RPMI7951 (cell line): ENCODE measurements at regions not wholly inside any gene's neighbourhood (a gene's known extent, or its start where the extent isn't known, plus 50 kb on each side); places are given as distances from the start of the nearest gene placed in this dataset.

Source experiments
- DNase-seq: peaks from one replicate; pipeline ENCODE4 v3.0.0-alpha.2; 2012; ENCODE audit warnings: low read depth

DNA sequence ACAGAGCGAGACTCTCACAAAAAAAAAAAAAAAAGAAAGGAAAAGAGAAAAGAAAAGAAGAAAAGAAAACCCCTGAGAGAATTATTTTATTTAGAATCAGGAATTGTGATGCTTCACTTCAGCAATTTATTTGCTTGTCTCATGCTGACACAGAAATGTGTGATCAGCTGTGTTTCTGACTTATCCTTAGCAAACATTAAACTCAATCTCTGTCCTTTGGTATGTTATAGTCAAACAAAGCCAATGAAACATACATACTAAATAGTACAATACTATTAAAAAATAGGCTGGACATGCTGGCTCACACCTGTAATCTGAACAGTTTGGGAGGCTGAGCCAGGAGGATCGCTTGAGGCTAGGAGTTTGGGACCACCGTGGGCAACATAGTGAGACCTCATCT lies 733.0 kb upstream of the FZD8 start:
- no peak for DNase-seq

DNA sequence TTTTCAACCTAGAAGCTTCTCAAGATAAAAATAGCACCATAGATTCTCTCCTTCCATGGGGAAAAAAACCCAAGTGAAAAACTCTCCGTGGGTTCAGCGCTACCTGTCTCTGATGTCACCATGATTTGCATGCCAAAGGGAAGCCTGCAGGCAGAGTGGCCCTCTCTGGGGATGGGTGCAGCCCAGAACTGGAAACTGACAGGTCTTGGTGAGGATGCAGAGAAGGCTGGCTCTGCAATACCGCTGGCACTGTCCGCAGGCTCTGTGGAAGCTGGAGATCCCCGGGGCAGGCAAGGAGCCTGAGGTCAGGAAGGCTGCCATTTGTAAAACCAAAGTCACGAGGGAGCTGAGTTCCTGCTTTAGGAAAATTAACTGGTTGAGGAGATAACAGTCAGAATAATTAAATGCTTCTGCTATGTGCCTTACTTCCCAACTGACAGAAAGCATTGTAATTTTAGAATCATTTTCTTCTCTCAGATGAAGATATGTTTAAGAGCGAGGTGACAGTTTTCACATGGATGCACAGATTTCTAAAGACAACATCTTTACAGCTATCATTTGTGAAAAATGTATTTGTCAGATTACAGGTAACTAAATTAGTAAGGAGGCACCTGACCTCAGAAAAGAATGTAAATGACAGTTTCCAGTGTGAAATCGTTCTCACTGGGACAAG lies 731.5 kb upstream of the FZD8 start:
- peak; percentile 40 for DNase-seq

DNA sequence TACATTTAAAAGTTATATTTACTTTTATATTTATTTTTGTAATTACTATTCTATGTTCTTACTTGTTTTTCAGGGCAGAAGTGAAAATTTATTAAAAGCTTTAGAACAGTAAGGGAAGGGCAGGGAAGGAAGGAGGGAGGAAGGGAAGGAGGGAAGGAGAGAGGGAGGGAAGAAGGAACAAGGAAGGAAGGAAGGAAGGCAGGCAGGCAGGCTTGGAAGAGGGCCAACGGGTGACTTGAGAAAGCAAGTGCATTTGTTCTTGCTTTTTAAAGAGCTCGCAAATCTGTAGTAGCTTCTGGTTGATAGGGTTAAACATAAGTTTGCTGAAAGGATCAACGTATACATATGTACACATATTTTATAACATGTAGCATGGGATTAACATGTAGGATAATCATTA lies 725.3 kb upstream of the FZD8 start:
- DNase-seq: no peak

DNA sequence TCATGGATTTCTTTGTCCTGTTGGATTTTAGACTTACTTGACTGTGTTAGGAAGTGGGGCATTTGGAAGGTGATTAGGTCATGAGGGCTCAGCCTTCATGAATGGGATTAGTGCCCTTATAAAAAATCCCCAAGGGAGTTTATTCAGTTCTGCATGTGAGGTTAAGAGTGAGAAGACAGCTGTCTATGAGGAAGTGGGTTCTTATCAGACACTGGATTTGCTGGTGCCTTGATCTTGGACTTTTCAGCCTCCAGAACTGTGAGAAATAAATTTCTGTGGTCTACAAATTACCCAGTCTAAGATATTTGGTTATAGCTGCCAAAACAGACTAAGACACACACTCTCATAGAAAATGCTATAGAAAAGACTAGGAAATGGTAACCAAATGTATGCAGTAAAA lies 724.7 kb upstream of the FZD8 start:
- peak; percentile 76 for DNase-seq

DNA sequence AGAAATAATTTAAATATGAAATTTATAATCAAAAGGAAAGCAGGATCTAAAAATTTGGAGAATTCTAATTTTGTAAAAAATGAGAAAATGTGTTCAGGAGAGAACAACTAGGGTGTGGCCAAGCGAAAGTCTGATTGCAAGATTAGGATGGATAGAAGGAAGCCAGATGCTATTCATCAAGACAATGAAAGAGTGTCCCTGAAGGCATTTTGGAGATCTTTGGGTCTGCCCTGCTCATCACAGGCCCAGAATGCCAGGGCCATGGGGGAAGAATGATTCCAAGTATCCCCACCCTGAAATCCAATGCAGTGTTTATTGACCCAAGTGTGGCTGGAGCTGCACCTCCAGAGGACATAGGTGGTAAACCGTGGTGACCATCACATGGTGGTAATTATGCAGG lies 724.0 kb upstream of the FZD8 start:
- no peak for DNase-seq

DNA sequence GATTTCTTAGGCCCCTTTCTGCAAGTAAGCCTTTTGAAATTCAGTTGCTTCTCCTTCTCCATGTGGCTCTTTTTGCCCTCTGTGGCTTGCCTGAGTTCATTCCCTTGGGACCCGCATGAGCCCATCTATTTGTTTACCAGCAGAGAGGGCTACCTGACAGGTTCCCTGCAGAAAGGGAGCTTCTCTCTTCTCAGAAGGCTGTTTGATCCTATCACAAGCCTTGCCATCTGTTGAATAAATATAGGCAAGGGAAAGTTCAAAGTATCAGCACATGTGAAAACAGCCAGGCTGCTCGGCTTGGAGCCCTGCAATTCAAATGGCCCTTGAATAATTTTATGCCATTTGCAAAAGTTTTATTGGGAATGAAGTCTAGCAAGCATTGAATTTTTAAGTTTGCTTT lies 720.2 kb upstream of the FZD8 start:
- no peak for DNase-seq

DNA sequence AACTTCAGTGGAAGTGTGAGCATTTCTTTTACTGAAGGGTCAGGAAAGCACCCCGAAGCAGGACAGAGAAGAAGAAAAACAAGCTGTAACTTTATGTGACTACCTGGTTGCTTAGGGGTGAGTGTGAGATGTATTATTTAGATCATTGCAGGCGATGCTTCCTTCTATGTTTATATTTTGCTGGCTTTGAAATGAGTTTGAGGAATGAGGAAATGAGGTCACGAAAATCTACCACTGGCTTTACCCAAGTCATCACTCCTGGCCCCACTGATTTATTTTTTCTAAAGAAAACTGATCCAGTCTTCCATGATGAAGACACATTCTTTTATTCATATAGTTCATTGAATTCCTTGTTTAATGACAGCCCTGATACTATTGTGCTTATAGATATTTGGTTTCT lies 716.6 kb upstream of the FZD8 start:
- DNase-seq: no peak

DNA sequence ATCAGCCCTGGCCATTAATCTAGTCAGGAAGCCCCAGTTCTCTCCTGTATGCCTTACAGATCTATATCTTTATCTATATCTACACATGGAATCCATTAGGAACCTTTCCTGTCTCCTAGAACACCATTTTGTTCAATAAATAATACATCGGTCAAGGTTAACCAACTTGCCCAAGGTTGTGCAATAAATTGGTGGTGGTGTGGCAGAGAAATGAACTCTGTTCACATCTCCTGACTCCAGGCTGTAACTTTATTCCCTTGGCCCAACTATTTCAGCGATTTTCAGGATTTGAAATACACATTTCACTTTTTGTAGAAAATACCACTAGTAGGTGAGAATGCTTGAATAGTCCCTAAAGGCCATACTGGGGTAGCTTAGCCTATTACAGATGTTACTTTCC lies 712.5 kb upstream of the FZD8 start:
- no peak for DNase-seq

DNA sequence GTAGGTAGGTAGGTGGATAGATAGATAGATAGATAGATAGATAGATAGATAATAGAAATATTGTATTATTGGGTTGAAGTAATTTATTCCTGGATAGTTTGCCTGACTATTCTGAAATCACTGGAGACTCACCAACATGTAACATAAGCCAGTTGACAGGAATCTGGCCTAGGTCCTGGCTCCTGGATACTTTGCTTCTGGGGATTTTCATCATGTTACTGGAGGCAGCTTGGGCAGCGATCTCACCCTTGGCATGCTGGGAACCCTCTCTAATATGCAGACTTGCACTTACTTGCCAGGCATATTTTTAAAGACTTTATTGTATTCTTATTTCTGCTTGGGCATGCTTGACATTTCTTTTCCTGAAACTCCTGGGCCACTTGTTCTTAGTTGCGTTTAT lies 709.1 kb upstream of the FZD8 start:
- peak; percentile 35 for DNase-seq

DNA sequence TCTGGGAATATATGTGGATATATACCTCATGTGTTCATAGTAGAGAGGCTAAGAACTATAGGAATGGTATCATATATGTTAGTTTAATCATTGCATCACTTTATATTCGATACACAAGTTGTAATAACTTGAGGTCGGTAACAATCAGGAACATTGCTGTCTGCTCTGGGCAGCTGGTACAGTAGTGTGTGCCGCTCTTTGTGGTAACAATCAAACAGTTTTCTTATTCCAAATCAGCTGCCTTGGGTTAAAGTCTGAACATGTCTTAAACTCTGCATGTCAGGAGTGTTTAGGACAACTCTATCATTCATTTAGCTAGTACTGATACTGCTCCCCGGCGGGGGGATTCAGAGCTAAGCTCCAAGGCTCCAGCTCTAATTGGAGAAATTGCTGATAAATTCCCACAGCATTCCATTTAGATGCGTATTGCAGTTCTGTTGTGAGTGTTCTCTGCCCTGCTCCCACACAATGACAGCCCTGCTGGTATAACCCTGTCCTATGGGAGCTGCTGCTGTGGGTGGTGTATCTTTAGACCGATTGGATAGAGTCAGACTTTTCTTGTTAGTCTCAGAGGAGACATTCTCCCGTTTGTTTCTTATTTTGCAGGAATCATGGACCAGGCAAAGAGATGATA lies 707.5 kb upstream of the FZD8 start:
- DNase-seq: peak; percentile 96

DNA sequence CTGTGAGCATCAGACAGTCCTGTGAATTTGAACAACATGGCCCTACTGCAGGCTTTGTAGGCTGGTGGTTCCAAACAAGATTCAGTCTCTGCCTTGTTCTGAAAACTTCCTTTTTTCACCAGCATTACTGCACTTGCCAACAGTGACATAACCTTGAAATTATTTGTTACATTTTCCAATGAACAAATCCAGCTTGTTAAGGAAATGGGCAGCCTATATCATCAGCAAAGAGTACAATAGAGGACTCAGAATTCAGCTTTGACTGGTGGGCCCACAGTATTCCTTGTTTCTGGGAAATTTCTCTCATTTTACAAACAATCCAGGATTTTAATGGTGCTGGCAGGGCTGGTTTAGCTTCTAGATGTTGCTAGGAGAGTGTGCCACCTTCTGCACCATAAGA lies 703.7 kb upstream of the FZD8 start:
- DNase-seq: no peak

DNA sequence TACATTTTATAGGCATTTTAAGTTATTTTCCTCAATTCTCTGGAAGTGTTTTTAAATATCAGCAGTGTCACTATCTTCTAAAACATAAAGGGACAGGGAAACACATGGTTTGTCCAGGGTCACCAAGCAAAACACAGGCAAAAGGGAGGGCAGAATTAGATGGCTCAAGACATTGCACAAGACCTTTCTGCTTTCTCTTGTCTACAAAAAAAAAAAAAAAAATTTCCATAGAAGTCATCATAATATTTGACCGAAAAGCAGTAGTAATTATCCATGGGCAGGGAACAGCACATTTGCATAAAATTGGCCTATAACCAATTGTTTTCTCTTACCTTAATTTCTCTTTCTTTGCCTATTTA lies 703.1 kb upstream of the FZD8 start:
- DNase-seq: no peak

DNA sequence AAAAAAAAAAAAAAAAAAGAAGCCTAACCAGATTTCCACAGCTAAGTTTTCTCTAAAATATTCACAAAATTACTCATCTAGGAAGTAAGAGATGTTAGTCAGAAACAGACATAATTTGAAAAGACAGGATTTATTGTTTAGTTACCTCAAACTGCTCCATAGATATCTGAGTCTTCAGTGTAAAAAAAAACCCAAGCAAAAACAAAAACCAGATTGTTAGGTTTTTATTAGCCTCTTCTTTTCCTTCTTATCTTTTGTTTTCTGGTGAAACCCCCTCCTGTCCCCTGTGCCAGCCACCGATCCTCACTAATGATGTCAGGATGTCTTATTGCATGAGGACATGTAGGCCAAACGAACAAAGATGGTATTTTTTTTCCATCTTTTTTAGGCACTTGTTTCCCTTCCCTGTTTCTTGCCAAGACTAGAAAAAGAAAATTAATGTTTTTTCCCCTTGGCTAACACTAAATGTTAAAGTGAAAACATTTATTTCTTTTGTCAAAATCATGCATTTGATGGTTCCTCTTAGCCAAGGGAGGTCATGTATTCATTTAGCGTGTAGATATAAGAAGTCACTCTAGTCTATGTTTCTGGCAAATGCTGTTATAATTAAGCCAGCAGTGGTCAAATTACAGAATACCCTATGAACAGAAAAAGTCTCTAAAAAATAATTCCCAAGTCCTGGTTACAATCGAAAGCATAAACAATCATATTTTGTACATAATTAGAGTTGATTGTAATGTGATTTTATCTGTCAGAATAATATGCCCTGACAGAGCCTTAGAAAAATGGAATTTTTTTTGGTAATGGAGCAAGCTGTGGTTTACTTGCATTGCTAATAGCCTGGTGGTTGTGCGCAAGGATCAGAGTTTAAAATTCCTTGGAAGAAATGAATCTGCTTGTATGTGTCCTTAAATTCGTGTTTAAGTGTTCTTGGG lies 702.4 kb upstream of the FZD8 start:
- peak; percentile 61 for DNase-seq

DNA sequence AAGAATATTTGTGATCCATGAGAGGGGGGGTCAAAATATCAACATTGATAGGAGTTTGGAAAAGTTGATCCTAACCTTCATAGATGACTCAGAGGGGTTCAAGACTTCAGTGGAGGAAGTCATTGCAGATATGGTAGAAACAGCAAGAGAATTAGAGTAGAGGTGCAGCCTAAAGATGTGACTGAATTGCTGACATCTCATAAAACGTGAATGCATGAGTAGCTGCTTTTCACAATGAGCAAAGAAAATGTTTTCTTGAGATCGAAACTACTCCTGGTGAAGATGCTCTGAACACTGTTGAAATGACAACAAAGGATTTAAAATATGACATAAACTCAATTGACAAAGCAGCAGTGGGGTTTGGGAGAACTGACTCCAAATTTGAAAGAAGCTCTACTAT lies 700.7 kb upstream of the FZD8 start:
- no peak for DNase-seq

DNA sequence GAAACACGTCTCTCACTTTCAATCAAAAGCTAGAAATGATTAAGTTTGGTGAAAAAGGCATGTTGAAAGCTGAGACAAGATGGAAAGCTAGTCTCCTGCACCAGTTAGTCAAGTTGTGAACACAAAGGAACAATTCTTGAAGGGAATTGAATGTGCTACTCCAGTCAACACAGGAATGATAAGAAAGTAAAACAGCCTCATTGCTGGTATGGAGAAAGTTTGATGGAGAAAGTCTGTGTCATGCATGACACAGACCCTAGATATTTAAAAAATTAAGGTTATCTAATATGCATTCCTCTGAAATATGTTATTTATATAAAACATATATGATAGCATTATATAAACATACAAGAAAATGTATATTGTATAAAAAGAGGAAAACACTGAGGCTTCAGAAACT lies 699.4 kb upstream of the FZD8 start:
- no peak for DNase-seq

DNA sequence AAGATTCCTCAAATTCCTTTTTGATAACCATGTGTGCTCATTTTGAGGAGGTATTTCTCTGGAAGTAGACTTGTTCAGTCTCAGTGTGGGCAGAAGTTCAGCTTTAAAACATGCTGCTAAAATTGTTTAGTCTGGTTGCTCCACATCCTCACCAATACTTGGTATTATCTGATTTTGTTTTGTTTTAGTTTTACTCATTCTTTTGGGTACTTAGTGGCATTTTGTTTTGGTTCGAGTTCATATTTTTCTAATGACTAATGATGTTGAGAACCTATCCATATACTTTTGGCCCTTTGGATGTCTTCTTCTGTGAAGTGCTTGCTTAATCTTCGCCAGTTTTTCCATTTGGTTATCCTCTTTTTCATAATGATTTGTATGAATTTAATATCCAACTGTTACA lies 694.2 kb upstream of the FZD8 start:
- peak; percentile 56 for DNase-seq

DNA sequence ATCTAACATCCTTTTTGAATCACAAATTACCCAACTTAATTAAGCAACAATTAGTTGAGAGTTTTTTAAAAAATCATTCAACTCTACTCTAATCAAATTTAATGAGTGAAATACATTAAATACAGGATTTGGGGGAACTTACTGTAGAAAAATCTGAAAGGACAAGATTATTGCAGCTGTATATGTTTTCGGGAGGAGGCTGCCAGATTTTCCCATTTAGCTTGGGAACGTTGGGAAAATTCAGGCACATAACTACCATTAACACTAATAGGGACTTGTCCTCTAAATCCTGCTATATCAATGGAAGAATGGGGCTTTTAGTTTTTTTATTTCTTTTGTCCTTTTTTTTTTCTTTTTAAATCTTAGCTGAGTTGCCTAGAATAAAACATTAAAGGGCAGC lies 691.4 kb upstream of the FZD8 start:
- no peak for DNase-seq

DNA sequence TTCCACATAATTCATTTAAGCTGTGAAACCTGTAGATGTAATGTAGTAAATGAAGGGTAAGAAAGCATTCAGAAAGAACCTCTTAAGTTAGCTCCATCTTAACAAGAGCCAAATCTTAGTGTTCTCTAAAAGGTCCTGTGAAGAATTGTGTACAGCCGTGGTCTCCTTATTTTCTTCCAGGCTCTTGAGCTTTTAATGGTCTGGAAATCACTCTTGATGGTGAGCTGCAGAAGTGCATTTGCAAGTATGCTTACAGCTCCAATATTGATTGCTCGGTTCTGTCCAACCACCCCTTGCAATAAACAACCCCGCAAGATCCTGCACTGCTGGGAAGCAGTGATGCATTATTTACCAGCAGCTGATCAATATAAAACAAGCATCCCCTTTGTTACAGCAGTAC lies 690.8 kb upstream of the FZD8 start:
- DNase-seq: no peak

DNA sequence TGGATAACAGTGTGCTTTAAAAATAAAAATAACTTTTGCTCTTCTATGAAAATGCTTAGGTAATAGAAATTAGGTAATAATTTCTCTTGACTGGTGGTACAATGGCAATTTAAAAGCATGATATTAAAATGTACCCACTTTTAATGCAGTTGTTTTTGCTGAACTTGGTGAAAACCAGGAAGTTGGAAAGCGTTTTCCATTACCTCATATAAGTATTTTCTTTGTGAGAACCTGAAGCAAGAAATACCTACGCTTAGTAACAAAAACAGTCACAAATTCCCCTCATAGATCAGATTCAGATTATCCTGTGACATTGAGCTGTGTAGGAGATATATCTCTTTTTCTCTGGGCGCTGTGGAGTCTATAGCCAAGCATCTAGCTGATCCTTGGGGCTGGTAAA lies 689.0 kb upstream of the FZD8 start:
- no peak for DNase-seq

DNA sequence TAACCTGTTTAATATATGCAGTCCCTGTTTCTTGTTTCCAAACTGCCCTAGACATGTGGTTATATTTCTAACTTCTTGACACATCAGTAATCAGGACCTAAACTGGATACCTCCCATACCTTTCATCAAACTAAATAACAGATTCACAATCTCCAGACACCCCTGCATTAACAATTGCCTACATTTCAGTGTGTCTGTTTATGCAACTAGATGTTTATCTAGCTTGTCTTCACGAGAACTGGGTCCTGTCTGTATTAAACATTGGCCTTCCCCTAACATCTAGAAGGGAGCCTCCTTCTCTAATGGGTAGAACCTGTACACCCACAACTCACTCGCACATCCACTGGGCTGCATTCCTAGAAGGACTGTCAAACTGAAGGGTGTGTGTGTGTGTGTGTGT lies 683.7 kb upstream of the FZD8 start:
- no peak for DNase-seq

DNA sequence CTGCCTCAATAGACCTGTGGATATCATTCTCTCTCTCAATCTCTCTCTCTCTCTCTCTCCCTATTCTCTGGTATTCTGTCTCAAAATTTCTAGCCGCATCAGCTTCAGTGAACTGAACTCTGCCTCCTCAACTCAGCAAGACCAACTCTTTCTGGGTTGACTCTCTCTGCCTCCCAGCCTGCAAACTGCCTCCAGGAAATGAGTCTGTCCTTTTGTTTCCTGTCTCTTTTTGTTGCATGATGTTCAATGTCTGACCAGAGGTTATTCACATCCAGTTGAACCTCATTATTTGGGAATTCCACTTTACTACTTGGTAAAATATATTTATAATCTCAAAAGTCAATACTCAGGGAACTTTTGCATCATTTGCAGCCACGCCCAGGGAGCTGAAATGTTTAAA lies 682.7 kb upstream of the FZD8 start:
- no peak for DNase-seq

DNA sequence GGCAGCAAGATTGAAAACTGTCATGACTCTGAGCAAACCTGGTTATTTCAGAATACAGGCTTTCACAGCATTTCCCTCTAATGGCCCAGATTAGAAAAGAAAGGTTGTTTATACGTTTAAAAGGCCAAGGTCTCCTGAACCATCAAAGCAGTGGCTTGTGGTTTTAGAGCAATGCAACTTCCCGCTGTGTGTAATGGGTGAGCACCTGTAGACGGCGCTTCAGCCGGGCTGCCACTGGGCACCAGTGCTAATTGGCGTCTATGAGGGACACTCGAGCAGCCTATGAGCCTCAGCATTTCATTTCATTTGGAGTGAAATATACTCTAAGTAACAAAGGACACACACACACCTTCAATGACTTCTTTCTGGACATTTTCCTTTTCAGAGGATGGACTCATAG lies 671.0 kb upstream of the FZD8 start:
- no peak for DNase-seq

DNA sequence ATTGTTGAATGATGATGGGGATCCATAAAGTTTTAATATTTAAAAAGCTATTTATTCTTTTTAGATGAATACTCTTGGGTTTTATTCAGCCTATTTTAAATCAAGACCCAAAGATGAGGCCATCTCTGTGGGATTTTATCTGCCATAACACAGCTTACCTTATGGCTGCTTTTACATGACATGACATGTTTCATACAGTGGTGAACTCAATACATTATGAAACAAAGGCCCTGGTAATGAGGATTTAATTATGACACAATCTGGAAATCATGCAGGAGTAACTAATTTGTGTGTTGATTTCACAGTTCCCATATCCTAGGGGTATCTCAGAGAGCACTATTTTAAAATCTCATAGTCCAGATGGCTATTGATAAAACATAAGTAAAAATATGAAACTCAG lies 661.8 kb upstream of the FZD8 start:
- no peak for DNase-seq
